Natural killer cell (primary cell): ENCODE measurements at regions not wholly inside any gene's neighbourhood (a gene's known extent, or its start where the extent isn't known, plus 50 kb on each side); places are given as distances from the start of the nearest gene placed in this dataset.

ENCODE experiments used
- ATAC-seq, 3 donors: fragments of 150-1000 bp in 2 of 3; fragments of 200-7000 bp in 1 of 3; cut with Tn5 transposase; 1 replicate in 1 of 3; 2 replicates in 2 of 3; pipeline ENCODE4 v1.10.0; 2021; ENCODE audit warnings: mild to moderate bottlenecking in 2 of 3, moderate library complexity in 2 of 3
- DNase-seq, 2 donors: peaks; one replicate each; pipeline versions ENCODE4 v3.0.0 to v3.0.0-alpha.2; 2013 to 2021; ENCODE audit warnings: mixed read lengths in 1 of 2
- H3K27ac ChIP-seq: one replicate; pipeline ENCODE4 v1.5.1; 2013; ENCODE audit warnings: mild to moderate bottlenecking, low read length
- H3K27me3 ChIP-seq: one replicate; pipeline ENCODE4 v1.6.1; 2013; ENCODE audit warnings: low read length; ENCODE audit not compliant: control insufficient read depth, insufficient read depth
- H3K36me3 ChIP-seq: one replicate; pipeline ENCODE4 v1.6.1; 2013; ENCODE audit warnings: low read length; ENCODE audit not compliant: control insufficient read depth, insufficient read depth
- H3K4me1 ChIP-seq: one replicate; pipeline ENCODE4 v1.6.1; 2013; ENCODE audit warnings: low read length; ENCODE audit not compliant: control insufficient read depth, insufficient read depth
- H3K4me3 ChIP-seq: one replicate; pipeline ENCODE4 v1.5.1; 2013; ENCODE audit warnings: low read length
- H3K9me3 ChIP-seq: one replicate; pipeline ENCODE4 v1.6.1; 2013; ENCODE audit warnings: low read length; ENCODE audit not compliant: control insufficient read depth, insufficient read depth
- H3K27ac Mint-ChIP-seq, 2 donors: one replicate each; pipeline ENCODE4 v1.8.0; 2022; ENCODE audit warnings: mild to moderate bottlenecking in 2 of 2, mixed read lengths in 2 of 2, moderate library complexity in 1 of 2
- H3K27me3 Mint-ChIP-seq, 2 donors: one replicate each; pipeline ENCODE4 v1.8.0; 2022; ENCODE audit warnings: low read depth in 2 of 2, mixed read lengths in 2 of 2
- H3K36me3 Mint-ChIP-seq: one replicate; pipeline ENCODE4 v1.8.0; 2022; ENCODE audit warnings: mixed read lengths
- H3K4me1 Mint-ChIP-seq, 2 donors: one replicate each; pipeline ENCODE4 v1.8.0; 2022; ENCODE audit warnings: mixed read lengths in 2 of 2
- H3K4me3 Mint-ChIP-seq: one replicate; pipeline ENCODE4 v1.8.0; 2022; ENCODE audit warnings: mild to moderate bottlenecking, moderate library complexity, mixed read lengths
- H3K9me3 Mint-ChIP-seq, 2 donors: one replicate each; pipeline ENCODE4 v1.8.0; 2022; ENCODE audit warnings: mixed read lengths in 2 of 2
- WGBS: methylation state at CpG from one replicate; pipeline ENCODE4 v1.1.7; 2013; ENCODE audit warnings: missing lambda C conversion rate; ENCODE audit not compliant: insufficient coverage; 5-methylcytosine and 5-hydroxymethylcytosine counted together
- intact Hi-C: fragments of 100-400 bp; cut with micrococcal nuclease; formaldehyde crosslinking; loops from one replicate; pipeline ENCODE4 v1.14.2; 2022
- TF ChIP-seq, protein P1 (sequence below): fragments of 200-600 bp; IDR thresholded peaks from one replicate; pipeline ENCODE4 v1.8.0; 2022; ENCODE audit warnings: antibody characterized with exemption

DNA sequence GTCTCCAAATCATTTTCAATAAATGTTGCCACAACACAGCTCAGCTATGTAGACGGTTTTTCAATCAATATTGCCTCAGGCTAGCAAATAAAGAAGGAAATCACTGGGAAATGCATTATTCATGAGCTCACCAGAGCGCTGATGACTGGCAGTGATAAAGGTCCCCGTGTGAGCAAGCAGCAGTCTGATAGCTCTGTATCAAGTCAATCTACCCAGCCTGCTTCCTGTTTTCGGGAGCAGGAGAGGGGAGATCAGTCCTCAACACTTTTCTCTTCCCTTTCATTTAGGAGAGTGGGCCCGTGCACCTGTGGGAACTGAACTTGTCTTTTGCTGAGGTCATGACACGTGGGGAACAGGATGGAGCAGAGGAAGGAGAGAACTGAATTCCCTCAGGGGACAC is 253.9 kb upstream of the SIX2 start:
- TF ChIP-seq, protein P1, sequence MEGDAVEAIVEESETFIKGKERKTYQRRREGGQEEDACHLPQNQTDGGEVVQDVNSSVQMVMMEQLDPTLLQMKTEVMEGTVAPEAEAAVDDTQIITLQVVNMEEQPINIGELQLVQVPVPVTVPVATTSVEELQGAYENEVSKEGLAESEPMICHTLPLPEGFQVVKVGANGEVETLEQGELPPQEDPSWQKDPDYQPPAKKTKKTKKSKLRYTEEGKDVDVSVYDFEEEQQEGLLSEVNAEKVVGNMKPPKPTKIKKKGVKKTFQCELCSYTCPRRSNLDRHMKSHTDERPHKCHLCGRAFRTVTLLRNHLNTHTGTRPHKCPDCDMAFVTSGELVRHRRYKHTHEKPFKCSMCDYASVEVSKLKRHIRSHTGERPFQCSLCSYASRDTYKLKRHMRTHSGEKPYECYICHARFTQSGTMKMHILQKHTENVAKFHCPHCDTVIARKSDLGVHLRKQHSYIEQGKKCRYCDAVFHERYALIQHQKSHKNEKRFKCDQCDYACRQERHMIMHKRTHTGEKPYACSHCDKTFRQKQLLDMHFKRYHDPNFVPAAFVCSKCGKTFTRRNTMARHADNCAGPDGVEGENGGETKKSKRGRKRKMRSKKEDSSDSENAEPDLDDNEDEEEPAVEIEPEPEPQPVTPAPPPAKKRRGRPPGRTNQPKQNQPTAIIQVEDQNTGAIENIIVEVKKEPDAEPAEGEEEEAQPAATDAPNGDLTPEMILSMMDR: no peak
- no peak for DNase-seq
- no peaks in the 10 kb centered on the region for H3K9me3 Mint-ChIP-seq
- peaks cover 14 to 32% of the 10 kb centered on the region in 2 donors for H3K27me3 Mint-ChIP-seq
- peaks cover 0 to 6% of the 10 kb centered on the region in 2 donors for H3K4me1 Mint-ChIP-seq
- no peak for ATAC-seq
- Histone ChIP-seq H3K9me3 (no peaks in the 10 kb centered on the region), H3K4me3 (no peak overlapping the region), H3K4me1 (no peaks in the 10 kb centered on the region), H3K27ac (no peak overlapping the region), H3K36me3 (no peaks in the 10 kb centered on the region), H3K27me3 (no peaks in the 10 kb centered on the region)
- intact Hi-C loops: no loop called here
- no peak overlapping the region for H3K4me3 Mint-ChIP-seq
- H3K36me3 Mint-ChIP-seq: no peaks in the 10 kb centered on the region
- H3K27ac Mint-ChIP-seq: no peak overlapping the region
- 8% methylated on average over 6 of the region's 6 CpGs for WGBS

DNA sequence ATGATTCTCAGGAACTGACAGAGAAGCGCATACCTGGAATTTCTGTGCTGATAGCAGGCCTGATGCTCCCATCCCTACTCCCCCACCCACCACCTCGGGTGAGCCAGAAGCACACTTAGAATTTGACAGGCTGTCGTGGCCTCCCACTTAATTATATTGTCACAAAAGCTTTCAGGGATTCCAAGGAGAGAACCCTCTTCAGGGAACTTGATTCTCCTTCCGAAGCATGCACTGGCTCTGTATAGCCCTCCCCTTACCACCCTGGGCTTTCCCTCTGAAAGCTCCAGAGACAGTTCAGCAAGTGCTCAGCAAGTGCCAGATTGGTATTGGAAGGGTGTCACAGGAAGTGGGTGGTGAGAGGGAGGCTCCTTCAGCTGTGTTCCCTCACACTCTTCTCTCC is 252.5 kb upstream of the SIX2 start:
- intact Hi-C loops: no loop called here
- 80% methylated on average over 4 of the region's 4 CpGs for WGBS
- DNase-seq: no peak
- Mint-ChIP-seq H3K36me3 (no peaks in the 10 kb centered on the region), H3K4me3 (no peak overlapping the region), H3K27ac (no peak overlapping the region), H3K27me3 (peaks cover 14 to 29% of the 10 kb centered on the region in 2 donors), H3K4me1 (peaks cover 0 to 6% of the 10 kb centered on the region in 2 donors), H3K9me3 (no peaks in the 10 kb centered on the region)
- Histone ChIP-seq H3K9me3 (no peaks in the 10 kb centered on the region), H3K27me3 (no peaks in the 10 kb centered on the region), H3K27ac (no peak overlapping the region), H3K4me1 (no peaks in the 10 kb centered on the region), H3K4me3 (no peak overlapping the region), H3K36me3 (no peaks in the 10 kb centered on the region)
- TF ChIP-seq, protein P1: no peak
- no peak for ATAC-seq

DNA sequence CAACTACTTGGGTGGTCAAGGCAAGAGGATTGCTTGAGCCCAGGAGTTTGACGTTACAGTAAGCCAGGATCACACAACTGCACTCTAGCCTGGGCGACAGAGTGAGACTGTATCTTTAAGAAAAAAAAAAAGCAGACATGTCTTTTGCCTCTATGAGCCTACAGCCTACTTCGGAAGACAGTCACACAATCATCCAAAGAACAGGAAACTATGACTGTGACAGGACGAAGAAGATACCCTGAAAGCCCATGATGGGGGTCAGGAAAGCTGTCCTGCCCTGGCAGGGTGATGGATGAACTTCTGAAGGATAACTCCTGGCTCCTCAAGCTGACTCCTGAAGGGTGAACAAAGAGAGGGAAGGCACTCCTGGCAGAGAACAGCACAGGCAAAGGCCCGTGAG is 251.7 kb upstream of the SIX2 start:
- 52% methylated on average over 5 of the region's 5 CpGs for WGBS
- Histone ChIP-seq H3K4me1 (no peaks in the 10 kb centered on the region), H3K27me3 (no peaks in the 10 kb centered on the region), H3K4me3 (no peak overlapping the region), H3K36me3 (no peaks in the 10 kb centered on the region), H3K9me3 (no peaks in the 10 kb centered on the region), H3K27ac (no peak overlapping the region)
- no peaks in the 10 kb centered on the region for H3K36me3 Mint-ChIP-seq
- DNase-seq (no peak), ATAC-seq (no peak)
- H3K27me3 Mint-ChIP-seq: peaks cover 14 to 29% of the 10 kb centered on the region in 2 donors
- TF ChIP-seq, protein P1: no peak
- H3K4me3 Mint-ChIP-seq: no peak overlapping the region
- intact Hi-C loops: no loop called here
- peaks cover 0 to 6% of the 10 kb centered on the region in 2 donors for H3K4me1 Mint-ChIP-seq
- no peak overlapping the region for H3K27ac Mint-ChIP-seq
- H3K9me3 Mint-ChIP-seq: no peaks in the 10 kb centered on the region

DNA sequence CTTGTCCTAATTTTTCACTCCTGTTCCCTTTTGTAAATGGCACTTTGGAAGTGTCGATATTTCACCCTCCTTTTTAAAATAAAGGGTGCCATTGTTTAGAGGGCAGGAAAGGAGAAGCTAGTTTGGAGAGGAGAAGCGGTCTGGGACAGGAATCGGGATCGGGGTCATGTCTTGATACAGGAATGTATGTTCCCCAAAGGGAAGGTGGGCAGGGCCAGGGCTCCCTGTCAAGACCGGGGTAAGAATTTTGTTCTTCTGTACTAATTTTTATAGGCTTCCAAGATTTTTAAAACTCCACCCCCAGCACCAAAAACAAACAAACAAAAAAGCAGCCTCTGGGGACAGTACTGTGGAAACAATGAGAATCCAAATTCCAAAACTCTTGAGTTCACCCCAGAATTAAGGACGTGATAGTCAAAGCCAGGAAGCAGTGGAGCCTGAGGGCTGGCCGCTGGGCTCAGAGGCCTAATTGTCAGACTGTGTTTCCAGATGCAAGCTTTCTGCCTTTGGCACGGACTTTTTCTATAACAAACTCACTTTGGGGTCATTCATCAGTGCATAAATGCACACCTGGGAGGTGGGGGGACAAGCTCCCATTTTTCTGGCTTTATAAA is 250.4 kb upstream of the SIX2 start:
- Mint-ChIP-seq H3K27ac (no peak overlapping the region), H3K4me3 (no peak overlapping the region), H3K36me3 (no peaks in the 10 kb centered on the region), H3K4me1 (peaks cover 0 to 6% of the 10 kb centered on the region in 2 donors), H3K27me3 (peaks cover 14 to 20% of the 10 kb centered on the region in 2 donors), H3K9me3 (no peaks in the 10 kb centered on the region)
- no peaks in the 10 kb centered on the region for H3K36me3 ChIP-seq
- intact Hi-C loops: no loop called here
- no peaks in the 10 kb centered on the region for H3K4me1 ChIP-seq
- no peak overlapping the region for H3K27ac ChIP-seq
- DNase-seq: no peak
- no peak for ATAC-seq
- 86% methylated on average over 8 of the region's 8 CpGs for WGBS
- no peaks in the 10 kb centered on the region for H3K9me3 ChIP-seq
- TF ChIP-seq, protein P1: no peak
- no peaks in the 10 kb centered on the region for H3K27me3 ChIP-seq
- H3K4me3 ChIP-seq: no peak overlapping the region
